ENCODE measurements at regions not wholly inside any gene's neighbourhood (a gene's known extent, or its start where the extent isn't known, plus 50 kb on each side); places are given as distances from the start of the nearest gene placed in this dataset.
"Not testable (repeated sequence)": the region's sequence is repeated elsewhere in the genome, so short reads cannot be mapped to it uniquely, and the experiment has no call there.

GRCh38 chr1:112827391-112827790 is 112.3 kb upstream of the PPM1J start:
- H3K4me3 Mint-ChIP-seq; H3K36me3 Mint-ChIP-seq (ENCODE audit: low read depth); H3K9me3 Mint-ChIP-seq; H3K27me3 Mint-ChIP-seq; H3K27ac Mint-ChIP-seq; H3K4me1 Mint-ChIP-seq (ENCODE audit: low read depth): not testable (repeated sequence)

DNA sequence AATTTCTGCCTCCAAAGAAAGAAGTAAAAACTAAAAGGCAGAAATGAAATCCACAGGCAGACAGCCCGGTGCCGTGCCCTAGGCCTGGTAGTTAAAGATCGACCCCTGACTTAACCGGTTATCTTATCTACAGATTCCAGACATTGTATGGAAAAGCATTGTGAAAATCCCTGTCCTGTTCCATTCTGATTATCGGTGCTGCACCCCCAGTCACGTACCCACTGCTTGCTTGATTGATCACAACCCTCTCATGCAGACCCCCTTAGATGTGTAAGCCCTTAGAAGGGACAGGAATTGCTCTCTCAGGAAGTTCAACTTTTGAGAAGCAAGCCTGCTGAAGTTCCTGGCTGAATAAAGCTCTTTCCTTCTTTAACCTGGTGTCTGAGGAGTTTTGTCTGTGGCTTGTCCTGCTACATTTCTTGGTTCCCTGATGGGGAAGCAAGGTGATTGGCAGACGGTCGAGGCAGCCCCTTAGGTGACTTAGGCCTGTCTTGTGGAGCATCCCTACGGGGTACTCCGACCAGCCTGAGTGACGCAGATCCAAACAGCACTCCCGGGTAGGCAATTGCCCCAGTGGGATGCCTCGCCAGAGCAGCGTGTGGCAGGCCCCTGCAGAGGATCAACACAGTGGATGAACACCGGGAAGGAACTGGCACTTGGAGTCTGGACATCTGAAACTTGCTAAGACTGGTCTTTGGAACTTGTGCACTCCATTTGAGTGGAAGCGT is 111.2 kb upstream of the PPM1J start:
- peaks cover 5% of the 10 kb centered on the region for H3K4me1 Mint-ChIP-seq (ENCODE audit: low read depth)
- H3K36me3 Mint-ChIP-seq (ENCODE audit: low read depth) = no peaks in the 10 kb centered on the region
- no peak overlapping the region for H3K4me3 Mint-ChIP-seq
- peaks cover 9% of the 10 kb centered on the region for H3K27me3 Mint-ChIP-seq
- no peaks in the 10 kb centered on the region for H3K9me3 Mint-ChIP-seq
- H3K27ac Mint-ChIP-seq = no peak overlapping the region

GRCh38 chr1:112825563-112826216 is 110.6 kb upstream of the PPM1J start:
- H3K27me3 Mint-ChIP-seq; H3K9me3 Mint-ChIP-seq; H3K4me3 Mint-ChIP-seq; H3K4me1 Mint-ChIP-seq (ENCODE audit: low read depth); H3K36me3 Mint-ChIP-seq (ENCODE audit: low read depth); H3K27ac Mint-ChIP-seq: not testable (repeated sequence)

- H3K27ac Mint-ChIP-seq; H3K4me3 Mint-ChIP-seq; H3K9me3 Mint-ChIP-seq; H3K36me3 Mint-ChIP-seq (ENCODE audit: low read depth); H3K4me1 Mint-ChIP-seq (ENCODE audit: low read depth): not testable (repeated sequence)
- H3K27me3 Mint-ChIP-seq = peaks cover 11% of the 10 kb centered on the region
Observed at GRCh38 chr1:112825075-112825474, 109.9 kb upstream of the PPM1J start.

DNA sequence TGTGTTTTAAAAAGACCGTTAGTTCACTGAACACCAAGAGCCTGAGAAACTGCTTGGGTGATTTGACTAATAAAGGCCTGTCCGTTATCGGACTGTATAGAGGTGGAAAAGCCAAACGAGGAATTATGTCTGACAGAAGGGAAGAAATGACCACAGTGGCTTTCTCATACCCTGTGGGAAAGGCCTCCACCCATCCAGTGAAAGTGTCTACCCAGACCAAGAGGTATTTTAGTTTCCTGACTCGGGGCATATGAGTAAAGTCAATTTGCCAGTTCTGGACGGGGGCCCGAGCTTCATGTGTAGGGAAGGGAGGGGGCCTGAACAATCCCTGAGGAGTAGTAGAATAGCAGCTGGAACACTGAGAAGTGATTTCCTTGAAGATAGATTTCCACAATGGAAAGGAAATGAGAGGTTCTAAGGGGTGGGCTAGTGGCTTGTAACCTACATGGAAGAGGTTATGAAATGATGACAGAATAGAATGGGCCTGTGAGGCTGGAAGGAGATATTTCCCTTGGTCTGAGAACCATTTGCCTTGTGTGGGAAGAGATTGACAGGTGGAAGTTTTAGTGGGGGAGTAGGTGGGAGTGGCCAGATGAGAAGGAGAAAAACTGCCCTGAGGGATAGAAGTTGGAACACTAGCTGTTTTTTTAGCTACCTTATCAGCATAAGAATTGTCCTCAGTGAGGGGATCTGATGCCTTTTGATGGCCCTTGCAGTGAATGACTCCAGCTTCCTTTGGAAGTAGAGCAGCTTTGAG is 106.4 kb upstream of the PPM1J start:
- not testable (repeated sequence) for H3K9me3 Mint-ChIP-seq; H3K4me3 Mint-ChIP-seq; H3K4me1 Mint-ChIP-seq (ENCODE audit: low read depth); H3K36me3 Mint-ChIP-seq (ENCODE audit: low read depth); H3K27ac Mint-ChIP-seq
- H3K27me3 Mint-ChIP-seq = peaks cover 16% of the 10 kb centered on the region

- Mint-ChIP-seq H3K4me1 (ENCODE audit: low read depth) (peaks cover 3% of the 10 kb centered on the region), H3K9me3 (no peaks in the 10 kb centered on the region), H3K27ac (no peak overlapping the region), H3K36me3 (ENCODE audit: low read depth) (no peaks in the 10 kb centered on the region), H3K4me3 (no peak overlapping the region), H3K27me3 (peaks cover 10% of the 10 kb centered on the region)
Observed at GRCh38 chr1:112818990-112819689, 104.0 kb upstream of the PPM1J start.

GRCh38 chr1:112817555-112818373 is 102.6 kb upstream of the PPM1J start:
- H3K27ac Mint-ChIP-seq = no peak overlapping the region
- no peaks in the 10 kb centered on the region for H3K9me3 Mint-ChIP-seq
- no peak overlapping the region for H3K4me3 Mint-ChIP-seq
- peaks cover 7% of the 10 kb centered on the region for H3K27me3 Mint-ChIP-seq
- H3K4me1 Mint-ChIP-seq (ENCODE audit: low read depth) = peaks cover 3% of the 10 kb centered on the region
- H3K36me3 Mint-ChIP-seq (ENCODE audit: low read depth) = no peaks in the 10 kb centered on the region

DNA sequence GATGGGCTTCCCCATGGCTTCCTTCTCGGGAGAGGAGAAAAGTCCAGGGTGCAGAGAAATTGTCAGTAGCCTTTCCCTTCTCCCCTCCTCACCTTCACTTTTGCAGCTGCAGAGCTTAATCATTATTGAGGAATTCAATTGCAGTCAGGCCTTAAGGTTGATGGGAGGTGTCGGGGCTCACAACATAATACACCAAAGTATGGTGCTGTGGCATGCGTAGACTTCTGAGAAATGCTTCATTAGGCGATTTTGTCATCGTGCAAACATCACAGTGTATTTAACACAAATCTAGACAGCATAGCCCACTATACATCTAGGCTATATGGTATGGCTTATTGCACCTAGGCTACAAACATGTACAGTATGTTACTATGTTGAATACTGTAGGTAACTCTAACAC is 100.2 kb upstream of the PPM1J start:
- Mint-ChIP-seq H3K4me1 (ENCODE audit: low read depth) (peaks cover 3% of the 10 kb centered on the region), H3K4me3 (no peak overlapping the region)

DNA sequence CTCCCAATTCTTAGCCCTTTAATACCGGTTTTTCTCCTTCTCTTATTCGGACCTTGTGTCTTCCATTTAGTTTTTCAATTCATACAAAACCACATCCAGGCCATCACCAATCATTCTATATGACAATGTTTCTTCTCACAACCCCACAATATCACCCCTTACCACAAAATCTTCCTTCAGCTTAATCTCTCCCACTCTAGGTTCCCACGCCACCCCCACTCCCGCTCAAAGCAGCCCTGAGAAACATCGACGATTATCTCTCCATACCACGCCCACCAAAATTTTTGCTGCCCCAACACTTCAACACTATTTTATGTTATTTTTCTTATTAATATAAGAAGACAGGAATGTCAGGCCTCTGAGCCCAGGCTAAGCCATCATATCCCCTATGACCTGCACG is 99.5 kb upstream of the PPM1J start:
- not testable (repeated sequence) for H3K27ac Mint-ChIP-seq; H3K36me3 Mint-ChIP-seq (ENCODE audit: low read depth); H3K9me3 Mint-ChIP-seq; H3K27me3 Mint-ChIP-seq; H3K4me1 Mint-ChIP-seq (ENCODE audit: low read depth); H3K4me3 Mint-ChIP-seq

More for the DNA sequence above, 100.2 kb upstream of the PPM1J start:
- H3K36me3 Mint-ChIP-seq (ENCODE audit: low read depth) = no peaks in the 10 kb centered on the region
- H3K9me3 Mint-ChIP-seq = no peaks in the 10 kb centered on the region
- H3K27me3 Mint-ChIP-seq = peaks cover 7% of the 10 kb centered on the region
- no peak overlapping the region for H3K27ac Mint-ChIP-seq

DNA sequence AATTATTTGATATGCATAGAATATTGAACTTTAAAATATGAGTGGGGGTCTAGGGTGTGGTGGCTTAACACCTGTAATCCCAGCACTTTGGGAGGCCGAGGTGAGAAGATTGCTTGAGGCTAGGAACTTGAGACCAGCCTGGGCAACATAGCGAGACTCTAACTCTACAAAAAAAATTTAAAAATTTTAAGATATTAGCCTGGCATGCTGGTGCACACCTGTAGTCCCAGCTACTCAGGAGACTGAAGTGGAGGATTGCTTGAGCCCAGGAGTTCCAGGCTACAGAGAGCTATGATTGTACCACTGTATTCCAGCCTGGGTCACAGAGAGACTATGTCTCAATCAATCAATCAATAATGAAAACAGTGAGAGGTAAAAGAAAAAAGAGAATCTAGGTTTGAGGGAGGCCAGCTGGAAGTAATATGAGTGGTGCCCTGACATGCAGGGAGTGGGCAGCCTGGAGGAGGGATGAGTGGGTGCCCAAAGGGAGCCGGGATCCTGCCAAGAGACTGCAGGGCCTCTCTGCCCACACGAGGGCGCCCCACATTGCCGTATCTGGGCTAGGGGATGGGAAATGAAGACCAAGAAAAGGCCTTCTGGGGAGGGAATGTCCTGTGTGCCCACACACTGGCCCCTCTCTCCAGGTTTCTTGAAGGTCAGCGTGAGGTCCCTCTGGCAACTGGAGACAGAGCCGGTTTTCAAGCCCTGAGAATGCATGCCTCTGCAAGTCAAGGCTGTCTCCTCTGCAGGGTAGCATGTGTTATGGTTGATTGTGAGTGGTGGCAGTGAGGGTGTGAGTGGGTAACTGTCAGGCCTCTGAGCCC is 93.9 kb upstream of the PPM1J start:
- no peak overlapping the region for H3K27ac Mint-ChIP-seq
- no peaks in the 10 kb centered on the region for H3K4me1 Mint-ChIP-seq (ENCODE audit: low read depth)
- H3K27me3 Mint-ChIP-seq = no peaks in the 10 kb centered on the region
- H3K9me3 Mint-ChIP-seq = no peaks in the 10 kb centered on the region
- no peak overlapping the region for H3K4me3 Mint-ChIP-seq
- no peaks in the 10 kb centered on the region for H3K36me3 Mint-ChIP-seq (ENCODE audit: low read depth)

DNA sequence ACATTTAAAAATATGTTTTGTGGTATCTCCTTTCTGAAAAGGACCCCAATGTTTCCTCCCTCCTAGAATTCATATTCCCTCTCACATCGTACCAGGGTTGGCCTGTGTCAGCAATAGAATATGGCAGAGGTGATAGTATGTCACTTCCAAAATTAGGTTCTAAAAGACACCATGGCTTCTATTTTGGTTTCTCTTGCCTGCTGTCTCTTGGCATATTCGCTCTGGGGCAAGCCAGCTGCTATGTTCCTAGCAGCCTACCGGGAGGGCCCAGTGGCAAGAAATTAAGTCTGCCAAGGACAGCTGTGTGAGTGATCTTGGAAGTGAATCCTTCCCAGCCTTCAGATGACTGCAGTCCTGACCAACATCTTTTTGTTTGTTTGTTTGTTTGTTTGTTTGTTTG is 92.9 kb upstream of the PPM1J start:
- Mint-ChIP-seq H3K4me3 (no peak overlapping the region), H3K27ac (no peak overlapping the region), H3K4me1 (ENCODE audit: low read depth) (no peaks in the 10 kb centered on the region), H3K27me3 (no peaks in the 10 kb centered on the region), H3K9me3 (no peaks in the 10 kb centered on the region), H3K36me3 (ENCODE audit: low read depth) (no peaks in the 10 kb centered on the region)

- no peak overlapping the region for H3K4me3 Mint-ChIP-seq
- H3K9me3 Mint-ChIP-seq = no peaks in the 10 kb centered on the region
- H3K36me3 Mint-ChIP-seq (ENCODE audit: low read depth) = no peaks in the 10 kb centered on the region
- no peaks in the 10 kb centered on the region for H3K27me3 Mint-ChIP-seq
- H3K27ac Mint-ChIP-seq = no peak overlapping the region
- no peaks in the 10 kb centered on the region for H3K4me1 Mint-ChIP-seq (ENCODE audit: low read depth)
Observed at GRCh38 chr1:112807117-112807516, 92.0 kb upstream of the PPM1J start.

DNA sequence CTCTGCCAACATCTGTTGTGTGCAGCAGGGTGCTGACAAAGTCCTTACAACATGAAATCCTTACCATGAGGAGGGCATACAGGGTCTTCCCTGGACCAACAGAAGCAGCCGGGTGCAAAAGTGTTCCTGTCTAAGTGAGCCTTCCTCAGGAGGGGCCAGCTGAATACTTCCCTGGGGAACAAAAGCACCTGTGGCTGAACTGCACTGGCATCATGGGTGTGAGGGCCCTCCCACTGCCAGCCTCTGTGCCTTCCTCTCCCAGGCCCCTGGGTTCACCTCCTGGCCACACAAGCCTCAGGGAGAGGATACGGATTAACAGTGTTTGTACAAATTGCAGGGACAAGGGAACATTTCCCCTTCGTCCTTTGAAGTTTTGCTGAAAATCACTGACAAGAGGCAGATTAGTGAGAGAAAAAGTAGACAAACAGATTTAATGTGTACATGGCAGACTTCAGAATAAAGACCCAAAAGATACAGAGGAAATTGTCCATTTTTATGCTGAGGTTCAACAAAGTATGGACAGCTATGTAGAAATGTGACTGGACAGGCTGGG is 91.0 kb upstream of the PPM1J start:
- no peaks in the 10 kb centered on the region for H3K9me3 Mint-ChIP-seq
- H3K27ac Mint-ChIP-seq = no peak overlapping the region
- H3K36me3 Mint-ChIP-seq (ENCODE audit: low read depth) = no peaks in the 10 kb centered on the region
- no peaks in the 10 kb centered on the region for H3K4me1 Mint-ChIP-seq (ENCODE audit: low read depth)
- no peak overlapping the region for H3K4me3 Mint-ChIP-seq
- no peaks in the 10 kb centered on the region for H3K27me3 Mint-ChIP-seq

All from stimulated activated naive CD8-positive, alpha-beta T cell treated with anti-CD3 and anti-CD28 coated beads, Interleukin-15, Interleukin-2, amounts not matched to agents 100 ng/mL and 50 ng/mL, for 24 hours (primary cell).